GM12875 (cell line): ENCODE measurements at regions not wholly inside any gene's neighbourhood (a gene's known extent, or its start where the extent isn't known, plus 50 kb on each side); places are given as distances from the start of the nearest gene placed in this dataset.

Experiments
- H3K4me3 ChIP-seq: one replicate; pipeline ENCODE4 v1.5.1; 2011; ENCODE audit warnings: low read depth, low read length, control low read depth
- TF ChIP-seq, protein P1 (sequence below): IDR thresholded peaks from 2 replicates; pipeline ENCODE4 v1.5.1; 2011; ENCODE audit warnings: low read depth, mild to moderate bottlenecking, control low read depth, inconsistent platforms, low read length, moderate library complexity, borderline replicate concordance; ENCODE audit not compliant: insufficient read depth

DNA sequence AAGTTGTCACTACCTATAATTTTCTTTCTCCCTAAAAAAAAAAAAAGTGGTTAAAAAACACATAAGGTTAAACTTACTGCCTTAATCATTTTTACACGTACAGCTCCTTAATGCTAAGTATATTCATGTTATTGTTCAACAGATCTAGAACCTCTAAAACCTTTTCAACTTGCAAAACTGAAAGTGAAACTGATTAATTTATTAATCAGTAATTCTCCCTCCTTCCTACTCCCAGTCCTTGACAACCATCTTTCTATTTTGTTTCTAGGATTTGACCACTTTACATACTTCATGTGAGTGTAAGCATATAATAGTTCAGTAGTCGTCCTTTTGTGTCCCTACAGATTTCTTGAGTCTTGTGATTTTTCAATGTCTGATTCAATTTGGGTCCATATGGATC, 251.4 kb upstream of the KIF2B start:
- no peak overlapping the region for H3K4me3 ChIP-seq
- TF ChIP-seq, protein P1, sequence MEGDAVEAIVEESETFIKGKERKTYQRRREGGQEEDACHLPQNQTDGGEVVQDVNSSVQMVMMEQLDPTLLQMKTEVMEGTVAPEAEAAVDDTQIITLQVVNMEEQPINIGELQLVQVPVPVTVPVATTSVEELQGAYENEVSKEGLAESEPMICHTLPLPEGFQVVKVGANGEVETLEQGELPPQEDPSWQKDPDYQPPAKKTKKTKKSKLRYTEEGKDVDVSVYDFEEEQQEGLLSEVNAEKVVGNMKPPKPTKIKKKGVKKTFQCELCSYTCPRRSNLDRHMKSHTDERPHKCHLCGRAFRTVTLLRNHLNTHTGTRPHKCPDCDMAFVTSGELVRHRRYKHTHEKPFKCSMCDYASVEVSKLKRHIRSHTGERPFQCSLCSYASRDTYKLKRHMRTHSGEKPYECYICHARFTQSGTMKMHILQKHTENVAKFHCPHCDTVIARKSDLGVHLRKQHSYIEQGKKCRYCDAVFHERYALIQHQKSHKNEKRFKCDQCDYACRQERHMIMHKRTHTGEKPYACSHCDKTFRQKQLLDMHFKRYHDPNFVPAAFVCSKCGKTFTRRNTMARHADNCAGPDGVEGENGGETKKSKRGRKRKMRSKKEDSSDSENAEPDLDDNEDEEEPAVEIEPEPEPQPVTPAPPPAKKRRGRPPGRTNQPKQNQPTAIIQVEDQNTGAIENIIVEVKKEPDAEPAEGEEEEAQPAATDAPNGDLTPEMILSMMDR, result no peak

DNA sequence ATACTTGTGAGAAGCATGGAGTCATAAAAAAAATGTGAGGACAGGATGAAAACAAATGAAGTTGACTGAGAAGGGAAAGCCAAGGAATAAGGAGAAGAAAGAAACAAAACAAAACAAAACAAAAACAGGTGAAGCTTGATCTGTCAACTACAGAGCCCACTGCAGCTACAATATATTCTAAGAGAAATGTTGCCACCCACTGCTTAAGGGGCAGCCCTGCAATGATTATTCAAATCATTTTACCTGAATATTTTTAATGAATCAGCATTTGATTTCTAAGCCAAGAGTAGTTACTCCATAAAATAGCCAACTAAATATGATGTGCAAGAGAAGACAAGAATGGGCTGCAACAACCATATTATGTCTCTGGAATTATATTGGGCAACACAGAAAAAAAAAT, 252.0 kb upstream of the KIF2B start:
- TF ChIP-seq, protein P1, result no peak
- H3K4me3 ChIP-seq, result no peak overlapping the region

DNA sequence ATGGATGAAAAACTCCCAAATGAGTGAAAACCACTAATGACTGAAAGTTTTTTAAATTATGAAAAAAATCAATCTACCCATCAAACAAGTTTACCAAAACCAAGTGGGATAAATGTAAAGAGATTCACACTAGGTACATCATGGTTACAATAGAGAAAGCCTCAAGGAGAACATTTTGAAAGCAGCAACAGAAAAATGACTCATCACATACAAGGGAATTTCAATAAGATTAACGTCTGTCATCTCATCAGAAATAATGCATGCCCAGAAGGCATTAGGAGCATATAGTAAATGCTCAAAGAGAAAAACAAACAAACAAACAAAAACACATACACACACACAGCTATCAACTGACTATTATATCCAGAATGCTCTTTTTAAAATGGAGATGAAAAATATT, 261.8 kb upstream of the KIF2B start:
- TF ChIP-seq, protein P1, result no peak
- no peak overlapping the region for H3K4me3 ChIP-seq

DNA sequence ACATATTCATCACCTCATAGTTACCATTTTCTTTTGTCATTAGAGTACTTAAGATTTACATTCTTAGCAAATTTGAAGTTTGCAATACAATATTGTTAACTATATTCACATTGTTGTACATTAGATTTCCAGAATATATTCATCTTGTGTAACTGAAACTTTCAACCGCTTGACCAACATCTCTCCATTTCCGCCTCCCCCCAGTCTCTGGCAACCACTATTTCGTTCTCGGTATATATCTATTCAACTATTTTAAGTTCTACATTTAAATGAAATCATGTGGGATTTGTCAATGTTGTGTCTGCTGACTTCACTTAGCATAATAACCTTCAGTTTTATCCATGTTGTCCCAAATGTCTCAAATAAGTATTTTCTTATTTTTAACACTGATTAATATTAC, 274.5 kb upstream of the KIF2B start:
- no peak overlapping the region for H3K4me3 ChIP-seq
- TF ChIP-seq, protein P1, result no peak

DNA sequence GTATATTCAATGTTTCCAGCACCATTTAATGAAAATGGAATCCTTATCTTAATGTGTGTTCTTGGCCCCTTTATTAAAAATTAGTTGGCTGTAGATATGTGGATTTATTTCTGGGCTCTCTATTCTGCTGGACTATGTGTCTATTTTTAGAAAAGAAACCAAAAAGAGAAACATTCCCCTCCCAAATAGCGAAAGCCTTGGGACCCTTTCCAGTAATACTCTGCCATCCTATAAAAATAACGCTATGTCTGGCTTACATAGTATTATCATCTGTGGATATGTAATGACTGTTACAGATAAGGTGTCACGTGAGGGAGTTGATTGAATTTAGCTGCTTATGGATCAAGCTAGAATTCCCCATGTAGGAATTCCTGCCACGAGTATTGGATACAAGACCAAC, 279.3 kb upstream of the KIF2B start:
- no peak overlapping the region for H3K4me3 ChIP-seq
- TF ChIP-seq, protein P1, result no peak

DNA sequence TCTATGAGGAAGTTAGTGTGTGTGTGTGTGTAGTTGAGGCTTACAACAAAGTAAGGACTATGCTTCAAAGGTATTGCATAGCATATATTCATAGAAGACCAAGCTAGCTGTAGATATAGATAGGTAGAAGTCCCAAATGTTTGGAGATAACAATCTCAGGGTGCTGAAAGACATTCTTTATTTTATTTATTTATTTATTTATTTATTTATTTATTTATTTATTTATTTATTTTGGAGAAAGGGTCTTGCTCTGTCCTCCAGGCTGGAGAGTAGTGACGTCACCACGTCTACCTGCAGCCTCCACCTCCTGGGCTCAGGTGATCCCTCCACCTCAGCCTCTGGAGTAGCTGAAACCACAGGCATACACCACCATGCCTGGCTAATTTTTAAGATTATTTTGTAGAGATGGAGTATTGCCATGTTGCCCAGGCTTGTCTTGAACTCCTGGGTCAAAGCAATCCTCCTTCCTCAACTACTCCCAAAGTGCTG, 284.6 kb upstream of the KIF2B start:
- TF ChIP-seq, protein P1, result no peak
- no peak overlapping the region for H3K4me3 ChIP-seq

DNA sequence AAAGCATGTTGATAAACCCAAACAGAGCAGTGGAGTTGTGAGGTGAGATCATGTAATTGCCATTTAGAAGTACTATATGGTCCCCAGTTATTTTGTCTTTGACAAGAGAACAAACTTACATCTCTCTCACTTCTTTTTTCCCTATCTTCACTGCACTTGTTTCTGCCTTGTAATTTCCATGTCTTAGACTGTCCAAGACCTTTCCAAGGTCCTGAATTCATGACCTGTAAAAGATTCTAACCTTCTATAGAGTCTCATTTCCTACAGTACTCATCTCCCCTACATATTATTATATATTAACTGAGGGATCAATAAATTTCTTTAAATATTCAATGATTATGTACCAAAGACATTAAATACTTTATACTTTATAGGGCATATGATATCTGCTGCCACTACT, 295.3 kb upstream of the KIF2B start:
- TF ChIP-seq, protein P1, result no peak
- H3K4me3 ChIP-seq, result no peak overlapping the region
